22Rv1 (cell line): ENCODE measurements at regions not wholly inside any gene's neighbourhood (a gene's known extent, or its start where the extent isn't known, plus 50 kb on each side); places are given as distances from the start of the nearest gene placed in this dataset.

ENCODE experiments used
- CTCF ChIP-seq: fragments of 450-650 bp; IDR thresholded peaks from 2 replicates; pipeline ENCODE4 v1.5.1; 2017; ENCODE audit warnings: mild to moderate bottlenecking
- ZFX ChIP-seq: fragments of 450-650 bp; IDR thresholded peaks from 2 replicates; pipeline ENCODE4 v1.6.1; 2017; ENCODE audit warnings: antibody characterized with exemption, borderline replicate concordance

- no peak for TF ChIP-seq CTCF
- TF ChIP-seq ZFX = no peak
Measured at GRCh38 chr5:8580298-8580697, 711.4 kb downstream of the MTRR start.
